Kidney capillary endothelial cell (primary cell): ENCODE measurements at regions not wholly inside any gene's neighbourhood (a gene's known extent, or its start where the extent isn't known, plus 50 kb on each side); places are given as distances from the start of the nearest gene placed in this dataset.

Source experiments
- DNase-seq: peaks from one replicate; pipeline ENCODE4 v3.0.0-alpha.2; 2018; ENCODE audit warnings: low spot score

- DNase-seq: no peak
Measured at GRCh38 chr10:78860260-78860914, 208.4 kb upstream of the ZMIZ1 start.

- no peak for DNase-seq
Measured at GRCh38 chr10:78861529-78862327, 207.0 kb upstream of the ZMIZ1 start.

- DNase-seq: peak; percentile 48
Measured at GRCh38 chr10:78862328-78862640, 206.5 kb upstream of the ZMIZ1 start.

GRCh38 chr10:78863140-78863905 lies 205.4 kb upstream of the ZMIZ1 start:
- DNase-seq: no peak

- DNase-seq: no peak
Measured at GRCh38 chr10:78863906-78864239, 204.9 kb upstream of the ZMIZ1 start.

GRCh38 chr10:78864761-78865537 lies 203.8 kb upstream of the ZMIZ1 start:
- no peak for DNase-seq

- no peak for DNase-seq
Measured at GRCh38 chr10:78865538-78865875, 203.3 kb upstream of the ZMIZ1 start.

- no peak for DNase-seq
Measured at GRCh38 chr10:78865931-78866717, 202.6 kb upstream of the ZMIZ1 start.

GRCh38 chr10:78866731-78867554 lies 201.8 kb upstream of the ZMIZ1 start:
- DNase-seq: no peak

GRCh38 chr10:78867555-78867939 lies 201.2 kb upstream of the ZMIZ1 start:
- DNase-seq: no peak

GRCh38 chr10:78868048-78868447 lies 200.7 kb upstream of the ZMIZ1 start:
- no peak for DNase-seq

GRCh38 chr10:78868456-78868855 lies 200.3 kb upstream of the ZMIZ1 start:
- no peak for DNase-seq

- DNase-seq: no peak
Measured at GRCh38 chr10:78868861-78869260, 199.9 kb upstream of the ZMIZ1 start.

GRCh38 chr10:78869508-78870454 lies 199.0 kb upstream of the ZMIZ1 start:
- DNase-seq: no peak

GRCh38 chr10:78870458-78870857 lies 198.3 kb upstream of the ZMIZ1 start:
- no peak for DNase-seq

- no peak for DNase-seq
Measured at GRCh38 chr10:78871796-78872195, 197.0 kb upstream of the ZMIZ1 start.

GRCh38 chr10:78873413-78873812 lies 195.4 kb upstream of the ZMIZ1 start:
- no peak for DNase-seq

GRCh38 chr10:78875331-78875877 lies 193.4 kb upstream of the ZMIZ1 start:
- DNase-seq: no peak

- no peak for DNase-seq
Measured at GRCh38 chr10:78875932-78876331, 192.8 kb upstream of the ZMIZ1 start.
